ENCODE measurements at regions not wholly inside any gene's neighbourhood (a gene's known extent, or its start where the extent isn't known, plus 50 kb on each side); places are given as distances from the start of the nearest gene placed in this dataset.

DNA sequence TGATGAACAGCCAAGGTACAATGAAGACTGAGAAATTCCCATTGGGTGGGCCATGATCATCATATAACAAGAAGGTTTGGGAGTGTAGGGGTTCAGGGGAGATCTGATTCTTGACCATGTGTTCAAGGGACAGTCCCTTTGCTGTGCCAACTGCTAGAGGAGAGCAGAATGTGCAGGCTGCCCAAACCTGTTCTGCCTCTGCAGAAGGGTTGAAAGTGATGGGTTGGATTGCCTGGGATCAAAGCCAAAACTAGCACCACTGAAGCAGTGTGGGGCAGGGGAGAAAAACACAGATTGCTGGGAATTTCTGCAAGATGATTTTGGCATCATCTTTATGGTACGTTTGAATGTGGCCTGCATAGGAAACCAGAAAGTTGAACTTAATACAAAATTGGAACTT is 303.9 kb downstream of the OTUD1 start:
- H3K9me3 ChIP-seq (replicated peaks; ENCODE audit: control insufficient read depth, insufficient read depth, low read length): no peaks in the 10 kb centered on the region
- no peaks in the 10 kb centered on the region for H3K4me1 ChIP-seq (ENCODE audit: control insufficient read depth, extremely low read depth, insufficient read depth, low read length)
- H3K27me3 ChIP-seq (ENCODE audit: control insufficient read depth in 2 of 2, insufficient read depth in 2 of 2, low read length in 2 of 2): no peaks in the 10 kb centered on the region
- BruUV-seq (replicated peaks): no TSS peak
- H3K36me3 ChIP-seq (ENCODE audit: control insufficient read depth in 2 of 2, extremely low read depth in 1 of 2, insufficient read depth in 2 of 2, low read length in 2 of 2): no peaks in the 10 kb centered on the region
- no peak overlapping the region for H2AFZ ChIP-seq (ENCODE audit: low read depth, low read length)
- no peaks in the 10 kb centered on the region for H4K20me1 ChIP-seq (replicated peaks; ENCODE audit: control insufficient read depth, extremely low read depth, insufficient read depth, low read length)
- H3K27ac ChIP-seq (ENCODE audit: insufficient read depth, low read depth, low read length): no peak overlapping the region
- DNase-seq (ENCODE audit: low read depth, low spot score): no peak
- no peak overlapping the region for H3K4me2 ChIP-seq (ENCODE audit: insufficient read depth, low read length)
- H3K9ac ChIP-seq (replicated peaks; ENCODE audit: extremely low read depth, insufficient read depth, low read length): no peak overlapping the region
- H3K79me2 ChIP-seq (ENCODE audit: control insufficient read depth, insufficient read depth, low read length): no peaks in the 10 kb centered on the region
- H3K9me1 ChIP-seq (replicated peaks; ENCODE audit: control insufficient read depth, extremely low read depth, insufficient read depth, low read length): no peaks in the 10 kb centered on the region
- no peak for FAIRE-seq
- dilution Hi-C loops (cut with MboI; ENCODE audit: extremely low pct_ligation_motif_present, low sequenced_read_pairs) (no loop called here), intact Hi-C loops (cut with micrococcal nuclease) (no loop called here)
- POLR2A ChIA-PET: no interaction called here
- H3K4me3 ChIP-seq (replicated peaks in 1 of 3; ENCODE audit: insufficient read depth in 1 of 3, low read depth in 1 of 3, low read length in 3 of 3): no peak overlapping the region
- CTCF ChIA-PET: no interaction called here
- TF ChIP-seq EZH2 (IDR thresholded peaks at IDR 0.05; ENCODE audit: borderline replicate concordance, low read depth, low read length, severe bottlenecking) (no peak), GATA2 (IDR thresholded peaks at IDR 0.05; ENCODE audit: insufficient read depth, insufficient read length, low read depth, low read length) (no peak), JUN (IDR thresholded peaks at IDR 0.05; ENCODE audit: borderline replicate concordance, insufficient read depth, insufficient read length, low read depth) (no peak), POLR2A (IDR thresholded peaks at IDR 0.05; ENCODE audit: low read depth, low read length) (no peak), MYC (IDR thresholded peaks at IDR 0.05; ENCODE audit: low read depth, low read length) (no peak), MAX (IDR thresholded peaks at IDR 0.05; ENCODE audit: insufficient read depth, insufficient read length) (no peak), POLR2AphosphoS5 (IDR thresholded peaks at IDR 0.05; ENCODE audit: insufficient read depth, low read depth, low read length) (no peak), FOS (IDR thresholded peaks at IDR 0.05; ENCODE audit: borderline replicate concordance, insufficient read depth, low read length) (no peak)
- TF ChIP-seq, protein P1, sequence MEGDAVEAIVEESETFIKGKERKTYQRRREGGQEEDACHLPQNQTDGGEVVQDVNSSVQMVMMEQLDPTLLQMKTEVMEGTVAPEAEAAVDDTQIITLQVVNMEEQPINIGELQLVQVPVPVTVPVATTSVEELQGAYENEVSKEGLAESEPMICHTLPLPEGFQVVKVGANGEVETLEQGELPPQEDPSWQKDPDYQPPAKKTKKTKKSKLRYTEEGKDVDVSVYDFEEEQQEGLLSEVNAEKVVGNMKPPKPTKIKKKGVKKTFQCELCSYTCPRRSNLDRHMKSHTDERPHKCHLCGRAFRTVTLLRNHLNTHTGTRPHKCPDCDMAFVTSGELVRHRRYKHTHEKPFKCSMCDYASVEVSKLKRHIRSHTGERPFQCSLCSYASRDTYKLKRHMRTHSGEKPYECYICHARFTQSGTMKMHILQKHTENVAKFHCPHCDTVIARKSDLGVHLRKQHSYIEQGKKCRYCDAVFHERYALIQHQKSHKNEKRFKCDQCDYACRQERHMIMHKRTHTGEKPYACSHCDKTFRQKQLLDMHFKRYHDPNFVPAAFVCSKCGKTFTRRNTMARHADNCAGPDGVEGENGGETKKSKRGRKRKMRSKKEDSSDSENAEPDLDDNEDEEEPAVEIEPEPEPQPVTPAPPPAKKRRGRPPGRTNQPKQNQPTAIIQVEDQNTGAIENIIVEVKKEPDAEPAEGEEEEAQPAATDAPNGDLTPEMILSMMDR (IDR thresholded peaks at IDR 0.05; ENCODE audit: extremely low read depth in 1 of 2, insufficient read depth in 1 of 2, low read depth in 1 of 2, low read length in 2 of 2): no peak
